Astrocyte of the spinal cord (primary cell): ENCODE measurements at regions not wholly inside any gene's neighbourhood (a gene's known extent, or its start where the extent isn't known, plus 50 kb on each side); places are given as distances from the start of the nearest gene placed in this dataset.

ENCODE experiments used
- DNase-seq: peaks from one replicate; pipeline ENCODE4 v3.0.0; 2011; ENCODE audit warnings: low read depth, low spot score
- H3K4me3 ChIP-seq: 2 replicates; pipeline ENCODE4 v1.5.1; 2011; ENCODE audit warnings: low read depth, mild to moderate bottlenecking, low read length, moderate library complexity
- in situ Hi-C: cut with HindIII; loops from 2 replicates; pipeline ENCODE4 v1.10.0; 2017; ENCODE audit warnings: low sequenced_read_pairs
- TF ChIP-seq, protein P1 (sequence below): IDR thresholded peaks from 2 replicates; pipeline ENCODE4 v1.5.1; 2012; ENCODE audit warnings: low read depth, mild to moderate bottlenecking, low read length, inconsistent platforms

DNA sequence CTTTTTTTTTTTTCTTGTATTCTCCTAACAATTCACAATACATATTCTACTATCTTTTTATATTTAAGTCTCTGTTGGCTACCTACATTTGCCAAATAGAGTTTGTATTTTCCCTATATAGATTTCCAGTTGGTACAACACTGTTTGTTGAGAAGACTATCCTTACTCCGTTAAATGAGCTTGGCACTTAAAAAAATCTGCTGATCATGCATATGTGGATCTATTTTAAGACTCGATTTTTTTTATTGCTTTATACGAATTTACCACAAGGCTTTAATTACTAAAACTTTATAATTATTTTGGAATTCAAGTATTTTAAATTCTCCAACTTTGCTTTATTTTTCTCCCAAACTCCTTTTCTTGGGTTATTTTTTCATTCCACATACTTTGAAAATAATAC, 855.6 kb downstream of the C6orf118 start:
- DNase-seq, result no peak
- in situ Hi-C loops, result no loop called here
- TF ChIP-seq, protein P1, sequence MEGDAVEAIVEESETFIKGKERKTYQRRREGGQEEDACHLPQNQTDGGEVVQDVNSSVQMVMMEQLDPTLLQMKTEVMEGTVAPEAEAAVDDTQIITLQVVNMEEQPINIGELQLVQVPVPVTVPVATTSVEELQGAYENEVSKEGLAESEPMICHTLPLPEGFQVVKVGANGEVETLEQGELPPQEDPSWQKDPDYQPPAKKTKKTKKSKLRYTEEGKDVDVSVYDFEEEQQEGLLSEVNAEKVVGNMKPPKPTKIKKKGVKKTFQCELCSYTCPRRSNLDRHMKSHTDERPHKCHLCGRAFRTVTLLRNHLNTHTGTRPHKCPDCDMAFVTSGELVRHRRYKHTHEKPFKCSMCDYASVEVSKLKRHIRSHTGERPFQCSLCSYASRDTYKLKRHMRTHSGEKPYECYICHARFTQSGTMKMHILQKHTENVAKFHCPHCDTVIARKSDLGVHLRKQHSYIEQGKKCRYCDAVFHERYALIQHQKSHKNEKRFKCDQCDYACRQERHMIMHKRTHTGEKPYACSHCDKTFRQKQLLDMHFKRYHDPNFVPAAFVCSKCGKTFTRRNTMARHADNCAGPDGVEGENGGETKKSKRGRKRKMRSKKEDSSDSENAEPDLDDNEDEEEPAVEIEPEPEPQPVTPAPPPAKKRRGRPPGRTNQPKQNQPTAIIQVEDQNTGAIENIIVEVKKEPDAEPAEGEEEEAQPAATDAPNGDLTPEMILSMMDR, result no peak
- H3K4me3 ChIP-seq, result no peak overlapping the region

DNA sequence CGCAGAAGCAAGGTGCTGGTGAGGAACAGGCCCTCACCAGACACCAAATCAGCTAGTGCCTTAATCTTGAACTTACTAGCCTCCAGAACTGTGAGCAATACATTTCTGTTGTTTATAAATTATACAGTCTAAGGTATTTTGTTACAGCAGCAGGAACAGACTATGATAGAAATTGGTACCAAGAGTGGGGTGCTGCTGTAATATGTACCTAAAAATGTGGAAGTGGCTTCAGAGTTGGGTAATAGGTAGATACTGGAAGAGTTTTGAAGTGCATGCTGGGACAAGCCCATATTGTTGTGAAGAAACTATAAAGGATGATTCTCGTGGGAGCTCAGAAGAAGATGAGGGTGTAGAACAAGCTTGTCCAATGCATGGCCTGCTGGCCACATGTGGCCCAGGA, 866.8 kb downstream of the C6orf118 start:
- DNase-seq, result no peak
- no peak overlapping the region for H3K4me3 ChIP-seq
- in situ Hi-C loops, result no loop called here
- TF ChIP-seq, protein P1, result no peak

DNA sequence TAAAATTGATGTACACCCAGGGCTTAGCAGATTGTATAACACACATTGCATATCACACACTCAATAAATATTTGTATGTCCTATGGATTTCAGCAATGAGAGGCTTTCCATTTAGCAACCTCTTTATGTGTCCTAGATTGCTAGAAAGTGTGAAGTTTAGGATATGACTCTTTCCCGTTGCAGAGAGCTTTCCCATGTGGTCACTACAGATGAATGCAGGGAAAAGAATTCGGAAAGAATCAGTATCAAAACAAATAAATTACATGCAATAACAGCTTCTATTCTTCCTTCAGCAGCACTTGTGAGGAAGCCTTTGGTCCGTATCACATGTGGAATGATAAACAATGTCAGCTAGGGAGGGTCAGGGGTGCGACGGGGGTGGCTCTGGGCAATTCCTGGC, 870.1 kb downstream of the C6orf118 start:
- DNase-seq, result no peak
- no peak overlapping the region for H3K4me3 ChIP-seq
- TF ChIP-seq, protein P1, result no peak
- in situ Hi-C loops, result no loop called here

DNA sequence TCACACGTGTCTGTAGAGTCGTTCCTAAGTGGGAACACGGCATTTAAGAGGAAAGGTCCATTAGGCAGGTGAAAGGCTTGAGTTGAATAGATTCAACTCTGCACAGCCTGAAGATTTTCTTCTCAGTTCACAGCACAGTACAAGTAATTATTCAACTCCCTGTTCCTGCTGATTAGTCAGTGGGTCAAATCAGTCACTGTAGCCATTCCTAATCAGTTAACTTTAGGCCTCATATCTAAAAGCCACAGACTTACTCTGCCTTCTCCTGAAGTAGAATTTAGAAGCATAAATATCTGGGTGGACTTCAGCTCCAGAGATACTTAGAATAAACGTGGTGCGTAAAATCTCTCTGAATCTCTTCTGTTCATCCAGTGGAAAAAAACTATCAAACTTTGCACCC, 872.4 kb downstream of the C6orf118 start:
- in situ Hi-C loops, result no loop called here
- DNase-seq, result no peak
- TF ChIP-seq, protein P1, result no peak
- no peak overlapping the region for H3K4me3 ChIP-seq

DNA sequence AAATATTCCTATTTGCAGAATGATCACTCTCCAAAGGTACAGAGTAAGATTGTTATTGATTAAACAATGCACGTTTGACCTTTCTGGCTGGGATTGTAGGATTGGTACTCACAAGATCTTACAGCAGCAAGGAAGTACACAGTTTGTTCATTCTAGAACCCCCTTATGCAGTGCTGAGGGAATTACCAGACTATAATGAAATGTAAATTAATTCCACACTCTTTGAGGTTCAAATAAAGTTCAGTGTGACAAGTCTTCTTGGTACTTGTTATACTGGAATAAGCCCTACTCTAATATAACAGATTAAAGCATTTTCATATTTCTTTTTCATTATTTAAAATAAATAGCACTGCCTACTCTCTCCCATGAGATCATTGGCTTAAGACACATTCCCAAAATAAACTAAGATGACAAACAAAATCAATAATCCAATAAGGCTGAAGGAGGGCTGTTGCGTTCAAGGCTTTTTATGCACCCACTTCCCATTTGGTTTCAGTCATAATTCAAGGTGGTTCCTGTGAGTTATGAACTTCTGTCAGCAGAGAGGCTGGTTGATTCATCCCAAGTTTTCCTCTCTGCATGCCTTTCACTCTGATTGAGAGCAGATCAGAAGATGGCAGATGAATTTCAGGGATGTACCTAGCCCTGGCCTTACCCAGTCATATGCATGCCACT, 881.5 kb downstream of the C6orf118 start:
- no peak for DNase-seq
- in situ Hi-C loops, result no loop called here
- no peak overlapping the region for H3K4me3 ChIP-seq
- TF ChIP-seq, protein P1, result no peak

DNA sequence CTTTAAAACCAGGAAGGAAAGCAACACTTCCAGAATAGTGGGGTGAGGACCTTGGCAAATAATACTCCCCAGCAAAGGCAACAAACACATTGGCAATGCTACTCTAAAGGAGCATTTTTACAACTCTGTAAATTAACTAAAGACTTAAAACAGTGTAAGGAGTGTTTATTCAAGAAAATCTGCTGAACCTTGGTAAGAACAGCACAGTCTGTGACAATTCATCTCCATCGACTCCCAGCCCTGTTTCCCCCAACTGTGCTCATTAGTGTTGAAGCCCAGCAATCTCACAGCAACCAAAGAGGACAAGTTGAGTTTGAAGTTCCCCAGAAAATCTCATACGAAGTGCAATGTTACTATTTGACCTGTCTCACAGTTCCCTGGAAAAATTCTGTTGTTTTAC, 884.9 kb downstream of the C6orf118 start:
- in situ Hi-C loops, result no loop called here
- TF ChIP-seq, protein P1, result no peak
- no peak overlapping the region for H3K4me3 ChIP-seq
- DNase-seq, result no peak

DNA sequence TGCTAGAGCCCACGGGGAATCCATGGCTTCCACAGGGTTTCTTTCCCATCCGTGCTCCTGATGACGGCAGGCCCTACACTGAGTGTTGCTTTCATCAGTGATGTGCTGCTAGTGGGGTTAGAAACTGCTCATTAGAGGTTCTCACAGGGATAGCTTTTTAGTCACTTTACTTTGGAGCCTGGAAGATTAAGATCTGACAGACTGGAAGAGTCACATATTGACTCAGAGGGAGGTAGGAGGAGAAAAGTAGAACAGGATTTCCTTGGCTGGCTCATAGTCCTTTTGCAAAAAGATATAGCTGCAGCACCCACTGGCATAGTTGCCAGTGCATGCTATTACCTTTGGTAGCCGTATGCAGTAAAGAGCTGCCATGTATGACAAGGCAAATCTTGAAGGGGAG, 890.3 kb downstream of the C6orf118 start:
- no peak for DNase-seq
- TF ChIP-seq, protein P1, result no peak
- H3K4me3 ChIP-seq, result no peak overlapping the region
- in situ Hi-C loops, result no loop called here
